ENCODE measurements at regions not wholly inside any gene's neighbourhood (a gene's known extent, or its start where the extent isn't known, plus 50 kb on each side); places are given as distances from the start of the nearest gene placed in this dataset.

DNA sequence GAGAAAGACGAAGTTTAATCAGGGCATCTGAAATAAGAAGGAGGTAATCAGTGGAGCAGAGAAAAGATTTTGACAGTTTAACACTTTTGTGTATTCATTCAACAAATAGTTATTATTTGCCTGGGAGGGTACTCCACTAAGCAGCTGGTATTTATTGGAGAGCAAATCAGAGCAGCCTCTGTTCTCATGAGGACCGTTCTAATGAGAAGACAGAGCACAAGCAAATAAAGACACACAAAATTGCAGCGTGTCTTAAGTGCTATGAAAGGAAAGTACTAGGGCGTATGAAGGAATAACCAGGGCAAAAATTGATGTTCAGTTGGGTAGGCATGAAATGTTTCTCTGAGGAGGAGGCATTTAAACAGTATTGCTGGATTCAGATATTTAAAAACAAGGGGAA lies 302.9 kb upstream of the RARB start:
- POLR2A ChIA-PET: no interaction called here
- no peaks in the 10 kb centered on the region for H3K36me3 ChIP-seq (ENCODE audit: control insufficient read depth in 4 of 4, insufficient read depth in 4 of 4, low read length in 3 of 4)

DNA sequence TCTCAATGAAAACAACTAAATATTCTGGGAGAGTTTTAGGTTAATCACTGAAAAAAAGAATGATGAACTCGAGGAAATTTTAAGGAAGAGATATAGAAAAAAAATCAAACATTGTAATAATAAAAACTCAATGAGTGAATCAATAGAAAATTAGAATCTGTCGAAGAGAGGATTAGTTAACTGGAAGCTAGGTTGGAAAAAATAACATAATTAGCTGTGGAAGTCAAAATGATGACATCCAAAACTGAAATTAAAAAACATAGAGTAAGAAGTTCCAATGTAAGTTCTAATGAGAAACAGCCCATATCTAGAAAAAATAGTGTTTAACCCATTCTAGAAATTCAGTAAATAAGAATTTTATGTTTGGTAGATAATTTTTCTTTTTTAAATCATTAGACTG lies 299.3 kb upstream of the RARB start:
- H3K9me3 ChIP-seq (ENCODE audit: control extremely low read depth in 1 of 5, control insufficient read depth in 4 of 5, insufficient read depth in 2 of 5, low read depth in 1 of 5, low read length in 4 of 5): peaks cover 0 to 16% (median 0%) of the 10 kb centered on the region in 5 experiments
- no peaks in the 10 kb centered on the region for H3K36me3 ChIP-seq (ENCODE audit: control insufficient read depth in 4 of 4, insufficient read depth in 4 of 4, low read length in 3 of 4)
- ChIA-PET POLR2A (no interaction called here), CTCF (no interaction called here)
- DNase-seq: no peak
- H3K4me3 ChIP-seq (ENCODE audit: control insufficient read depth in 1 of 7, extremely low read depth in 1 of 7, insufficient read depth in 4 of 7, low read depth in 2 of 7, low read length in 6 of 7): no peak overlapping the region
- H3K27me3 ChIP-seq (replicated peaks in 2 of 5; ENCODE audit: control insufficient read depth in 4 of 5, insufficient read depth in 5 of 5, low read length in 4 of 5): no peaks in the 10 kb centered on the region
- no CpG with 5 or more reads among the region's 2 CpGs for WGBS (ENCODE audit: insufficient coverage)
- H3K4me1 ChIP-seq (ENCODE audit: control extremely low read depth in 1 of 4, control insufficient read depth in 4 of 4, insufficient read depth in 4 of 4, low read length in 3 of 4): no peaks in the 10 kb centered on the region
- no peak overlapping the region for H3K27ac ChIP-seq (ENCODE audit: insufficient read depth in 1 of 2, low read depth in 1 of 2, low read length in 2 of 2, poor library complexity in 1 of 2, severe bottlenecking in 2 of 2)

More for the DNA sequence above, 302.9 kb upstream of the RARB start:
- H3K27ac ChIP-seq (ENCODE audit: insufficient read depth in 1 of 2, low read depth in 1 of 2, low read length in 2 of 2, poor library complexity in 1 of 2, severe bottlenecking in 2 of 2): no peak overlapping the region
- H3K27me3 ChIP-seq (replicated peaks in 2 of 5; ENCODE audit: control insufficient read depth in 4 of 5, insufficient read depth in 5 of 5, low read length in 4 of 5): no peaks in the 10 kb centered on the region
- WGBS (ENCODE audit: insufficient coverage): 92% methylated on average over 3 of the region's 4 CpGs
- CTCF ChIA-PET: no interaction called here
- H3K4me1 ChIP-seq (ENCODE audit: control extremely low read depth in 1 of 4, control insufficient read depth in 4 of 4, insufficient read depth in 4 of 4, low read length in 3 of 4): no peaks in the 10 kb centered on the region
- no peak for DNase-seq
- H3K9me3 ChIP-seq (ENCODE audit: control extremely low read depth in 1 of 5, control insufficient read depth in 4 of 5, insufficient read depth in 2 of 5, low read depth in 1 of 5, low read length in 4 of 5): peaks cover 0 to 16% (median 0%) of the 10 kb centered on the region in 5 experiments
- no peak overlapping the region for H3K4me3 ChIP-seq (ENCODE audit: control insufficient read depth in 1 of 7, extremely low read depth in 1 of 7, insufficient read depth in 4 of 7, low read depth in 2 of 7, low read length in 6 of 7)

DNA sequence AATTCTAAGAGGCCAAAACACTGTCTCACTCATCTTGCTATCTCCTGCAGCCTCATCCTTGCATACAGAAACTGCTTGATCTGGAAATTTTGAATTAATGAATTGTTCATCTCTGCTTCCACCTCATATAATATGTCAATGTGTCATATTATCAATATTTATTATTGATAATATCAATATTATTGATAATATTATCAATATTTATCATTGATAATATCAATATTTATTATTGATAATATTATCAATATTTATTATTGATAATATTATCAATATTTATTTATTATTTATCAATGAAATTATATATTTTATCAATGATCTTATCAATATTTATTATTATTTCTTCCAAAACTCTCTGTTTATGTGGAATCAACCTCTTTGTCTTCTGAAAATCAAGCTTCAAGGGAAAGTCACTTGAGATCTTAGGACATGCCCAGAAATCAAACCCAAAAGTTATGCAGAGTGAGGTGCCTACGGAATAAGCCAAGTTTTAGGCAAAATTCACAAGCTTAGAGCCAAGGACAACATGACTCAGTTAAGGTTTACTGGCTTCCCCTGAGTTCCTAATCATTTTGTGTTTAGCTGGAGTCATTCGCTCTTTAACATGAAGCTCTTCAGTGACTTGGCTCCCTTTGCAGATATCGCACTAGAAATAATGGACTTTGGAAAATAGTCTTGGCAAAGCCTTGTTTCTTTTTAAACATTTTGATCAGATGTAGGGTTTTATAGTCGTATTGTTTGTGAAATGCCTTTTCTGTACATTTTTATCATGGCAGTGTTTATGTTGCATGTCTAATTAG lies 297.1 kb upstream of the RARB start:
- Histone ChIP-seq H3K9me3 (ENCODE audit: control extremely low read depth in 1 of 5, control insufficient read depth in 4 of 5, insufficient read depth in 2 of 5, low read depth in 1 of 5, low read length in 4 of 5) (peaks cover 0 to 16% (median 0%) of the 10 kb centered on the region in 5 experiments), H3K36me3 (ENCODE audit: control insufficient read depth in 4 of 4, insufficient read depth in 4 of 4, low read length in 3 of 4) (no peaks in the 10 kb centered on the region), H3K4me1 (ENCODE audit: control extremely low read depth in 1 of 4, control insufficient read depth in 4 of 4, insufficient read depth in 4 of 4, low read length in 3 of 4) (no peaks in the 10 kb centered on the region), H3K27me3 (replicated peaks in 2 of 5; ENCODE audit: control insufficient read depth in 4 of 5, insufficient read depth in 5 of 5, low read length in 4 of 5) (no peaks in the 10 kb centered on the region), H3K4me3 (ENCODE audit: control insufficient read depth in 1 of 7, extremely low read depth in 1 of 7, insufficient read depth in 4 of 7, low read depth in 2 of 7, low read length in 6 of 7) (no peak overlapping the region), H3K27ac (ENCODE audit: insufficient read depth in 1 of 2, low read depth in 1 of 2, low read length in 2 of 2, poor library complexity in 1 of 2, severe bottlenecking in 2 of 2) (no peak overlapping the region)
- CTCF ChIA-PET: no interaction called here
- no peak for DNase-seq
- POLR2A ChIA-PET: no interaction called here
- 100% methylated on average over 3 of the region's 4 CpGs for WGBS (ENCODE audit: insufficient coverage)

GRCh38 chr3:25133588-25133987 lies 294.5 kb upstream of the RARB start:
- H3K4me1 ChIP-seq (ENCODE audit: control extremely low read depth in 1 of 4, control insufficient read depth in 4 of 4, insufficient read depth in 4 of 4, low read length in 3 of 4): no peaks in the 10 kb centered on the region
- H3K36me3 ChIP-seq (ENCODE audit: control insufficient read depth in 4 of 4, insufficient read depth in 4 of 4, low read length in 3 of 4): no peaks in the 10 kb centered on the region
- no peak overlapping the region for H3K4me3 ChIP-seq (ENCODE audit: control insufficient read depth in 1 of 7, extremely low read depth in 1 of 7, insufficient read depth in 4 of 7, low read depth in 2 of 7, low read length in 6 of 7)
- ChIA-PET POLR2A (no interaction called here), CTCF (no interaction called here)
- no peaks in the 10 kb centered on the region for H3K27me3 ChIP-seq (replicated peaks in 2 of 5; ENCODE audit: control insufficient read depth in 4 of 5, insufficient read depth in 5 of 5, low read length in 4 of 5)
- no peak overlapping the region for H3K27ac ChIP-seq (ENCODE audit: insufficient read depth in 1 of 2, low read depth in 1 of 2, low read length in 2 of 2, poor library complexity in 1 of 2, severe bottlenecking in 2 of 2)
- WGBS (ENCODE audit: insufficient coverage): 100% methylated on average over 3 of the region's 3 CpGs
- no peak for DNase-seq
- peaks cover 0 to 9% (median 0%) of the 10 kb centered on the region in 5 experiments for H3K9me3 ChIP-seq (ENCODE audit: control extremely low read depth in 1 of 5, control insufficient read depth in 4 of 5, insufficient read depth in 2 of 5, low read depth in 1 of 5, low read length in 4 of 5)

- Histone ChIP-seq H3K27ac (ENCODE audit: insufficient read depth in 1 of 2, low read depth in 1 of 2, low read length in 2 of 2, poor library complexity in 1 of 2, severe bottlenecking in 2 of 2) (no peak overlapping the region), H3K27me3 (replicated peaks in 2 of 5; ENCODE audit: control insufficient read depth in 4 of 5, insufficient read depth in 5 of 5, low read length in 4 of 5) (no peaks in the 10 kb centered on the region), H3K36me3 (ENCODE audit: control insufficient read depth in 4 of 4, insufficient read depth in 4 of 4, low read length in 3 of 4) (no peaks in the 10 kb centered on the region), H3K9me3 (ENCODE audit: control extremely low read depth in 1 of 5, control insufficient read depth in 4 of 5, insufficient read depth in 2 of 5, low read depth in 1 of 5, low read length in 4 of 5) (no peaks in the 10 kb centered on the region), H3K4me3 (ENCODE audit: control insufficient read depth in 1 of 7, extremely low read depth in 1 of 7, insufficient read depth in 4 of 7, low read depth in 2 of 7, low read length in 6 of 7) (no peak overlapping the region), H3K4me1 (ENCODE audit: control extremely low read depth in 1 of 4, control insufficient read depth in 4 of 4, insufficient read depth in 4 of 4, low read length in 3 of 4) (no peaks in the 10 kb centered on the region)
- POLR2A ChIA-PET: interaction anchor here (0.5 kb wide), 1 partner anchor 214 kb away, joined by 3 read pairs; no protein-coding TSS in a partner anchor
- 100% methylated on average over 1 of the region's 2 CpGs for WGBS (ENCODE audit: insufficient coverage)
- CTCF ChIA-PET: no interaction called here
- DNase-seq: no peak
Observed at GRCh38 chr3:25137606-25138005, 290.5 kb upstream of the RARB start.

- ChIA-PET POLR2A (no interaction called here), CTCF (no interaction called here)
- no peaks in the 10 kb centered on the region for H3K27me3 ChIP-seq (replicated peaks in 2 of 5; ENCODE audit: control insufficient read depth in 4 of 5, insufficient read depth in 5 of 5, low read length in 4 of 5)
- no peaks in the 10 kb centered on the region for H3K9me3 ChIP-seq (ENCODE audit: control extremely low read depth in 1 of 5, control insufficient read depth in 4 of 5, insufficient read depth in 2 of 5, low read depth in 1 of 5, low read length in 4 of 5)
- no peaks in the 10 kb centered on the region for H3K36me3 ChIP-seq (ENCODE audit: control insufficient read depth in 4 of 4, insufficient read depth in 4 of 4, low read length in 3 of 4)
- H3K4me3 ChIP-seq (ENCODE audit: control insufficient read depth in 1 of 7, extremely low read depth in 1 of 7, insufficient read depth in 4 of 7, low read depth in 2 of 7, low read length in 6 of 7): no peak overlapping the region
- H3K4me1 ChIP-seq (ENCODE audit: control extremely low read depth in 1 of 4, control insufficient read depth in 4 of 4, insufficient read depth in 4 of 4, low read length in 3 of 4): no peaks in the 10 kb centered on the region
- no peak overlapping the region for H3K27ac ChIP-seq (ENCODE audit: insufficient read depth in 1 of 2, low read depth in 1 of 2, low read length in 2 of 2, poor library complexity in 1 of 2, severe bottlenecking in 2 of 2)
- no CpG with 5 or more reads among the region's 1 CpG for WGBS (ENCODE audit: insufficient coverage)
- DNase-seq: no peak
Observed at GRCh38 chr3:25139267-25139666, 288.8 kb upstream of the RARB start.

- Histone ChIP-seq H3K27ac (ENCODE audit: insufficient read depth in 1 of 2, low read depth in 1 of 2, low read length in 2 of 2, poor library complexity in 1 of 2, severe bottlenecking in 2 of 2) (no peak overlapping the region), H3K36me3 (ENCODE audit: control insufficient read depth in 4 of 4, insufficient read depth in 4 of 4, low read length in 3 of 4) (no peaks in the 10 kb centered on the region), H3K27me3 (replicated peaks in 2 of 5; ENCODE audit: control insufficient read depth in 4 of 5, insufficient read depth in 5 of 5, low read length in 4 of 5) (no peaks in the 10 kb centered on the region), H3K4me1 (ENCODE audit: control extremely low read depth in 1 of 4, control insufficient read depth in 4 of 4, insufficient read depth in 4 of 4, low read length in 3 of 4) (no peaks in the 10 kb centered on the region), H3K9me3 (ENCODE audit: control extremely low read depth in 1 of 5, control insufficient read depth in 4 of 5, insufficient read depth in 2 of 5, low read depth in 1 of 5, low read length in 4 of 5) (no peaks in the 10 kb centered on the region), H3K4me3 (ENCODE audit: control insufficient read depth in 1 of 7, extremely low read depth in 1 of 7, insufficient read depth in 4 of 7, low read depth in 2 of 7, low read length in 6 of 7) (no peak overlapping the region)
- 88% methylated on average over 4 of the region's 6 CpGs for WGBS (ENCODE audit: insufficient coverage)
- no peak for DNase-seq
- POLR2A ChIA-PET: no interaction called here
- CTCF ChIA-PET: interaction anchor here (0.7 kb wide), 1 partner anchor 16 kb away, joined by 3 read pairs; no protein-coding TSS in a partner anchor
Observed at GRCh38 chr3:25142609-25143355, 285.3 kb upstream of the RARB start.
